ENCODE measurements at regions not wholly inside any gene's neighbourhood (a gene's known extent, or its start where the extent isn't known, plus 50 kb on each side); places are given as distances from the start of the nearest gene placed in this dataset.

DNA sequence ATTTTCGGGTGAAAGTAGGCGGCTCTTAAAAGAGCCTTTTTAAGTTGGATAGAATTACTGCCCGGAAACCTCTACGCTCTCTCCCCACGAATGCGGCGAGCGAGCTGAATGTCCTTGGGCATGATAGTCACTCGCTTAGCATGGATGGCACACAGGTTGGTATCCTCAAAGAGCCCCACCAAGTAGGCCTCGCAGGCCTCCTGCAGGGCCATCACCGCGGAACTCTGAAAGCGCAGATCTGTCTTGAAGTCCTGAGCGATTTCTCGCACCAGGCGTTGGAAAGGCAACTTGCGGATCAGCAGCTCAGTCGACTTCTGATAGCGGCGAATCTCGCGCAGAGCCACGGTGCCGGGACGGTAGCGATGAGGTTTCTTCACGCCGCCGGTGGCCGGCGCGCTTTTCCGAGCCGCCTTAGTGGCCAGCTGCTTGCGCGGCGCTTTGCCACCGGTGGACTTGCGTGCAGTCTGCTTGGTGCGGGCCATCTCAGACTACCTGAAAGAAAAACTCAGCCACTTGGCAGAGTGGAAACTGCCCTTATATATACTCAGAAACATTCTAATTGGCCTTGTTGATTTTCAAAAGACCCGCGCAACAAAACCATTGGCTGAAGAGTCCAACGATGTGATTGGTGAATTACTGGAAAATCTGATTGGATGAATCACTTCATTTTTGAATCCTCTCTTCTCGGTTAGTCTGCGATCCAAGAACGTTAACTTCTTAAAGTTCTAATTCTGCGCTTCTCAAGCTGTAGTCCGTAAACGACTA is 93.9 kb upstream of the BTN3A2 start (continued):
- TF ChIP-seq MAFK (IDR thresholded peaks at IDR 0.05; ENCODE audit: partially characterized antibody), result no peak
- no peak for TF ChIP-seq ZFP36 (IDR thresholded peaks at IDR 0.05; ENCODE audit: borderline replicate concordance, partially characterized antibody)
- TF ChIP-seq, protein P1, sequence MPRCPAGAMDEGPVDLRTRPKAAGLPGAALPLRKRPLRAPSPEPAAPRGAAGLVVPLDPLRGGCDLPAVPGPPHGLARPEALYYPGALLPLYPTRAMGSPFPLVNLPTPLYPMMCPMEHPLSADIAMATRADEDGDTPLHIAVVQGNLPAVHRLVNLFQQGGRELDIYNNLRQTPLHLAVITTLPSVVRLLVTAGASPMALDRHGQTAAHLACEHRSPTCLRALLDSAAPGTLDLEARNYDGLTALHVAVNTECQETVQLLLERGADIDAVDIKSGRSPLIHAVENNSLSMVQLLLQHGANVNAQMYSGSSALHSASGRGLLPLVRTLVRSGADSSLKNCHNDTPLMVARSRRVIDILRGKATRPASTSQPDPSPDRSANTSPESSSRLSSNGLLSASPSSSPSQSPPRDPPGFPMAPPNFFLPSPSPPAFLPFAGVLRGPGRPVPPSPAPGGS (IDR thresholded peaks at IDR 0.05), result no peak
- TF ChIP-seq FOSL2 (IDR thresholded peaks at IDR 0.05), result no peak
- TF ChIP-seq FOSL2 (CRISPR knock-in tag; IDR thresholded peaks at IDR 0.05), result no peak

DNA sequence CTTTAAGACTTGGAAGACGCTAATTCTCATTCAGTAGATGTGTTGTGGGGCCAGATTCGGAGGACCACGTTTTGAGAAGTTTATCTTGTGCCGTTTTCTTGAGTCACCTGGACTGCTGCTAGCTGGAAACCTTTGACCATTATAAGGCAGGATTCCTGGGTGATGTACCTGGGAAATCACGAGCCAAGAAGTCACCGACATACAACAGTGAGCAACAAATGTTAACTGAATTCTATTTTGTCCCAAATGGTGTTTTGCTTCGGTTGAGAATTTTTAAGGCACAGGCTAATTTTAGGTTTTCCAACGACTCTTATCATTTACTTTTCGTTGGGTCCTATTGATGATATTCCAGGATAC is 93.4 kb upstream of the BTN3A2 start:
- no peak for TF ChIP-seq NFE2L2 (conservative IDR thresholded peaks at IDR 0.05; ENCODE audit: low read length)
- TF ChIP-seq ZC3H11A (IDR thresholded peaks at IDR 0.05), result no peak
- TF ChIP-seq, protein P2, sequence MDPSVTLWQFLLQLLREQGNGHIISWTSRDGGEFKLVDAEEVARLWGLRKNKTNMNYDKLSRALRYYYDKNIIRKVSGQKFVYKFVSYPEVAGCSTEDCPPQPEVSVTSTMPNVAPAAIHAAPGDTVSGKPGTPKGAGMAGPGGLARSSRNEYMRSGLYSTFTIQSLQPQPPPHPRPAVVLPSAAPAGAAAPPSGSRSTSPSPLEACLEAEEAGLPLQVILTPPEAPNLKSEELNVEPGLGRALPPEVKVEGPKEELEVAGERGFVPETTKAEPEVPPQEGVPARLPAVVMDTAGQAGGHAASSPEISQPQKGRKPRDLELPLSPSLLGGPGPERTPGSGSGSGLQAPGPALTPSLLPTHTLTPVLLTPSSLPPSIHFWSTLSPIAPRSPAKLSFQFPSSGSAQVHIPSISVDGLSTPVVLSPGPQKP (IDR thresholded peaks at IDR 0.05; ENCODE audit: low read depth, low read length), result no peak
- TF ChIP-seq RCOR1 (IDR thresholded peaks at IDR 0.05; ENCODE audit: low read depth, low read length), result no peak
- no peak for TF ChIP-seq HOXA7 (CRISPR knock-in tag; IDR thresholded peaks at IDR 0.05)
- TF ChIP-seq, protein P3, sequence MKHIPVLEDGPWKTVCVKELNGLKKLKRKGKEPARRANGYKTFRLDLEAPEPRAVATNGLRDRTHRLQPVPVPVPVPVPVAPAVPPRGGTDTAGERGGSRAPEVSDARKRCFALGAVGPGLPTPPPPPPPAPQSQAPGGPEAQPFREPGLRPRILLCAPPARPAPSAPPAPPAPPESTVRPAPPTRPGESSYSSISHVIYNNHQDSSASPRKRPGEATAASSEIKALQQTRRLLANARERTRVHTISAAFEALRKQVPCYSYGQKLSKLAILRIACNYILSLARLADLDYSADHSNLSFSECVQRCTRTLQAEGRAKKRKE (CRISPR knock-in tag; IDR thresholded peaks at IDR 0.05; ENCODE audit: low read depth), result no peak
- no peak for TF ChIP-seq RNF2 (IDR thresholded peaks at IDR 0.05; ENCODE audit: borderline replicate concordance, low read depth)
- TF ChIP-seq ZFP36 (IDR thresholded peaks at IDR 0.05; ENCODE audit: borderline replicate concordance, partially characterized antibody), result no peak
- TF ChIP-seq GATA3 (IDR thresholded peaks at IDR 0.05; ENCODE audit: borderline replicate concordance), result no peak
- TF ChIP-seq, protein P4, sequence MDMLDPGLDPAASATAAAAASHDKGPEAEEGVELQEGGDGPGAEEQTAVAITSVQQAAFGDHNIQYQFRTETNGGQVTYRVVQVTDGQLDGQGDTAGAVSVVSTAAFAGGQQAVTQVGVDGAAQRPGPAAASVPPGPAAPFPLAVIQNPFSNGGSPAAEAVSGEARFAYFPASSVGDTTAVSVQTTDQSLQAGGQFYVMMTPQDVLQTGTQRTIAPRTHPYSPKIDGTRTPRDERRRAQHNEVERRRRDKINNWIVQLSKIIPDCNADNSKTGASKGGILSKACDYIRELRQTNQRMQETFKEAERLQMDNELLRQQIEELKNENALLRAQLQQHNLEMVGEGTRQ (IDR thresholded peaks at IDR 0.05), result no peak
- no peak for TF ChIP-seq NR3C1 (IDR thresholded peaks at IDR 0.05)
- no peak for TF ChIP-seq POLR2AphosphoS2 (conservative IDR thresholded peaks at IDR 0.05; ENCODE audit: low read length)
- no peak for TF ChIP-seq CHD2 (IDR thresholded peaks at IDR 0.05; ENCODE audit: low read length, partially characterized antibody)
- TF ChIP-seq RFX5 (IDR thresholded peaks at IDR 0.05), result no peak
- TF ChIP-seq EHF (CRISPR knock-in tag; IDR thresholded peaks at IDR 0.05), result no peak
- no peak for TF ChIP-seq MYC (IDR thresholded peaks at IDR 0.05; ENCODE audit: borderline replicate concordance, low read length)
- Histone ChIP-seq H3K4me3 (no peak overlapping the region), H3K27ac (peak overlapping the region in 1 of 2 experiments; percentile 96; a peak in 2 of 6 replicates), H3K4me1 (peaks cover 12% of the 10 kb centered on the region), H3K9me3 (0 out of 3 replicates have a peak, but pooled peaks cover 2% of the 10 kb centered on the region), H3K4me2 (no peak overlapping the region)
- DNase-seq (ENCODE audit: low read depth in 1 of 2, low spot score in 1 of 2), result no peak
- POLR2A ChIA-PET, result no interaction called here
- CTCF ChIA-PET, result no interaction called here
- no peak for ATAC-seq
- FAIRE-seq, result no peak
- WGBS (ENCODE audit: missing lambda C conversion rate), result 92% methylated on average over 9 of the region's 9 CpGs

DNA sequence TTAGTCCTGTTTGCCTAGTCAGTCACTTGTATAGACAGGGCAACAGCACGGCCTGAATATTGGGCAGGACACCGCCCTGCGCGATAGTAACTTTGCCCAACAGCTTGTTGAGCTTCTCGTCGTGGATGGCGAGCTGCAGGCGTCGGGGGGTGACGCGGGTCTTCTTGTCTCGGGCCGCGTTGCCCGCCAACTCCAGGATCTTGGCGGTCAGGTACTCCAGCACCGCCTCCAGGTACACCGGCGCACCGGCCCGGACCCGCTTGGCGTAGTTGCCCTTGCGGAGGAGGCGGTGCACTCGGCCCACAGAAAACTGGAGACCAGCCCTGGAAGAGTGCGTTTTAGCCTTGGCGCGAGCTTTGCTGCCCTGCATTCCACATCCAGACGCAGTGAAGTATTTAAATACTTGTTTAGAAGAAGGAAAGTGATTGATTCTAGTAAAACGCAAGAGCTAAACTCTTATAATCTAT is 92.8 kb upstream of the BTN3A2 start:
- ChIA-PET POLR2A (interaction anchor here (0.6 to 4.0 kb wide), 16 partner anchors 12 to 1566 kb away, joined by 3 to 53 read pairs (median 6); a partner anchor contains a TSS), CTCF (interaction anchor here (0.9 to 1.2 kb wide), 3 partner anchors 12 to 31 kb away, joined by 3 read pairs; no protein-coding TSS in a partner anchor)
- FAIRE-seq, result no peak
- 0 out of 3 replicates have a peak, but pooled peaks cover 2% of the 10 kb centered on the region for H3K9me3 ChIP-seq
- ATAC-seq, result no peak
- H3K4me1 ChIP-seq, result peaks cover 12% of the 10 kb centered on the region
- no peak for DNase-seq (ENCODE audit: low read depth in 1 of 2, low spot score in 1 of 2)
- peak overlapping the region; percentile 78; the same call in 2 of the 3 replicates for H3K4me2 ChIP-seq
- TF ChIP-seq JUNB (IDR thresholded peaks at IDR 0.05), result no peak
- TF ChIP-seq TP53 (CRISPR knock-in tag; IDR thresholded peaks at IDR 0.05), result no peak
- no peak for TF ChIP-seq KDM1A (IDR thresholded peaks at IDR 0.05; ENCODE audit: low read depth)
- no peak for TF ChIP-seq ZNF302 (CRISPR knock-in tag; IDR thresholded peaks at IDR 0.05)
- TF ChIP-seq ZSCAN20 (CRISPR knock-in tag; IDR thresholded peaks at IDR 0.05), result no peak
- no peak for TF ChIP-seq KDM5A (IDR thresholded peaks at IDR 0.05)
- no peak for TF ChIP-seq HOXB13 (CRISPR knock-in tag; IDR thresholded peaks at IDR 0.05; ENCODE audit: low read depth)
- TF ChIP-seq HDAC2 (IDR thresholded peaks at IDR 0.05), result no peak
- WGBS (ENCODE audit: missing lambda C conversion rate), result 83% methylated on average over 30 of the region's 31 CpGs
- peak overlapping the region; percentile 77; the same call in 1 of the 3 replicates for H3K4me3 ChIP-seq
- peak overlapping the region; percentile 96 to 98 for H3K27ac ChIP-seq

All from A549 (cell line).